HFFc6 (cell line): ENCODE measurements at regions not wholly inside any gene's neighbourhood (a gene's known extent, or its start where the extent isn't known, plus 50 kb on each side); places are given as distances from the start of the nearest gene placed in this dataset.

Experiments
- DNase-seq: peaks from one replicate; pipeline ENCODE4 v3.0.0-alpha.2; 2018
- H3K27ac Mint-ChIP-seq: 2 replicates; pipeline ENCODE4 v1.8.0; 2020; ENCODE audit warnings: mild to moderate bottlenecking, mixed read lengths
- H3K27me3 Mint-ChIP-seq: 2 replicates; pipeline ENCODE4 v1.8.0; 2021; ENCODE audit warnings: mild to moderate bottlenecking, moderate library complexity, mixed read lengths; ENCODE audit not compliant: insufficient read depth
- H3K36me3 Mint-ChIP-seq: 2 replicates; pipeline ENCODE4 v1.8.0; 2021; ENCODE audit warnings: low read depth, mixed read lengths
- H3K4me1 Mint-ChIP-seq: 2 replicates; pipeline ENCODE4 v1.8.0; 2020; ENCODE audit warnings: low read depth, mixed read lengths
- H3K4me3 Mint-ChIP-seq: 2 replicates; pipeline ENCODE4 v1.8.0; 2020; ENCODE audit warnings: mild to moderate bottlenecking, moderate library complexity, mixed read lengths
- H3K9me3 Mint-ChIP-seq: 2 replicates; pipeline ENCODE4 v1.8.0; 2020; ENCODE audit warnings: mild to moderate bottlenecking, mixed read lengths
- TF ChIP-seq, protein P1 (sequence below): fragments of 200-600 bp; sonication (generic); IDR thresholded peaks from 2 replicates; pipeline ENCODE4 v1.5.0; 2021; ENCODE audit warnings: antibody characterized with exemption, mild to moderate bottlenecking

DNA sequence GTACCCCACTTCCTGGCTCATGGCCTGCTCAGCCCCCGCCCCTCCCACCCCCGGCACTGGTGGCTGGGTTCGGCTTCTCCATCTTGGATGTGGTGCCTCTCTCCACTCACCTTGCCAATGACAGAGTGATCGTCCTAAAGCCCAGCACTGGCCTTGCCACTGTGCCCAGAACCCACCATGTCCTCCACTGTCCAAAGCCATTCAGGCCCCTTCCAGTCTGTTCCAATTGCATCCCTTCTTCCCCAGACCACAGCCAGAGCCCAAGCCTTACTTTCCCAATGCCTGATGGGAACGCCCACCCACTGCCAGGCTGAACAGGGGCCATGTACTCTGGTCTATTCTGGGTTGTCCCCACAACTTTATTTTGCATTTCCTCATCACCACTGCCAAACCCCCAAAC, 625.8 kb upstream of the B3GAT1 start:
- peaks cover 15% of the 10 kb centered on the region; the same call in 1 of the 2 replicates for H3K36me3 Mint-ChIP-seq
- DNase-seq: no peak
- TF ChIP-seq, protein P1, sequence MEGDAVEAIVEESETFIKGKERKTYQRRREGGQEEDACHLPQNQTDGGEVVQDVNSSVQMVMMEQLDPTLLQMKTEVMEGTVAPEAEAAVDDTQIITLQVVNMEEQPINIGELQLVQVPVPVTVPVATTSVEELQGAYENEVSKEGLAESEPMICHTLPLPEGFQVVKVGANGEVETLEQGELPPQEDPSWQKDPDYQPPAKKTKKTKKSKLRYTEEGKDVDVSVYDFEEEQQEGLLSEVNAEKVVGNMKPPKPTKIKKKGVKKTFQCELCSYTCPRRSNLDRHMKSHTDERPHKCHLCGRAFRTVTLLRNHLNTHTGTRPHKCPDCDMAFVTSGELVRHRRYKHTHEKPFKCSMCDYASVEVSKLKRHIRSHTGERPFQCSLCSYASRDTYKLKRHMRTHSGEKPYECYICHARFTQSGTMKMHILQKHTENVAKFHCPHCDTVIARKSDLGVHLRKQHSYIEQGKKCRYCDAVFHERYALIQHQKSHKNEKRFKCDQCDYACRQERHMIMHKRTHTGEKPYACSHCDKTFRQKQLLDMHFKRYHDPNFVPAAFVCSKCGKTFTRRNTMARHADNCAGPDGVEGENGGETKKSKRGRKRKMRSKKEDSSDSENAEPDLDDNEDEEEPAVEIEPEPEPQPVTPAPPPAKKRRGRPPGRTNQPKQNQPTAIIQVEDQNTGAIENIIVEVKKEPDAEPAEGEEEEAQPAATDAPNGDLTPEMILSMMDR: no peak
- H3K27me3 Mint-ChIP-seq: peaks cover 3% of the 10 kb centered on the region; the same call in 1 of the 2 replicates
- H3K27ac Mint-ChIP-seq: no peak overlapping the region
- peaks cover 31% of the 10 kb centered on the region for H3K9me3 Mint-ChIP-seq
- H3K4me3 Mint-ChIP-seq: no peak overlapping the region
- no peaks in the 10 kb centered on the region for H3K4me1 Mint-ChIP-seq

DNA sequence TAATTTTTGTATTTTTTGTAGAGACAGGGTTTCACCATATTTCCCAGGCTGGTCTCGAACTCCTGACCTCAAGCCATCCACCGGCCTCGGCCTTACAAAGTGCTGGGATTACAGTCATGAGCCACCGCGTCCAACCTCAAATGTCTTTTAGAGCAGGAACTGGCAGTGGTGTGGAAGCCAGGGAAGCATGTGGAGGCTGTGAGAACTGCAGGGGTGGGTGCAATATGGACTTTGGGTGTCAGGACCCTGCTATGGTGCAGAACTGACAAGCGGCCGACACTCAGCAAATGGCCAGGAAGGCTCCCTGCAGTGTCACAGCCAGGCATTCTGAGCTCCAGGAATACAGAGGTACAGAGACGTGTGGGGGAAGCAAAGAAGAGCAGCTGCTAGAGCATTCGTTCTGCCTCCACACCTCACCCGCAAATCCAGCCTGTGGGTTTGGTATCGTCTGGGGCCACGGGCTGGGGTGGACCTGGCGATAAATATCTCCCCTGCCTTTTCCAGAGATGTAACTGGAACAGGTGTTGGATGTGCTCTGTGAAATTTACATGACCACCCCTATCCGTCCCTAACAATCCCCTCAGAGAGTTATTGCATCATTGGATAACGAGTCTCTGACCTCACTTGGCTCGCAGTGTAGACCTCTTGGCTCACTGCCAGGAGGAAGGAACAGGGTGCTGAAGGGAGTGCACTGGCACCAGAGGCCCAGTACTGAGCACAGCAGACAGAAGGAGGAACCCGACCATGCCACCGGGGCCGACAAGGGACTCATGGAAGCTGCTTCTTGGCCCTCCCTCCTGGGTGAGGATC, 624.7 kb upstream of the B3GAT1 start:
- no peak overlapping the region for H3K4me3 Mint-ChIP-seq
- DNase-seq: no peak
- no peak overlapping the region for H3K27ac Mint-ChIP-seq
- H3K36me3 Mint-ChIP-seq: peaks cover 15% of the 10 kb centered on the region; the same call in 1 of the 2 replicates
- peaks cover 3% of the 10 kb centered on the region; the same call in 1 of the 2 replicates for H3K27me3 Mint-ChIP-seq
- no peaks in the 10 kb centered on the region for H3K4me1 Mint-ChIP-seq
- peaks cover 37% of the 10 kb centered on the region for H3K9me3 Mint-ChIP-seq
- TF ChIP-seq, protein P1: no peak

DNA sequence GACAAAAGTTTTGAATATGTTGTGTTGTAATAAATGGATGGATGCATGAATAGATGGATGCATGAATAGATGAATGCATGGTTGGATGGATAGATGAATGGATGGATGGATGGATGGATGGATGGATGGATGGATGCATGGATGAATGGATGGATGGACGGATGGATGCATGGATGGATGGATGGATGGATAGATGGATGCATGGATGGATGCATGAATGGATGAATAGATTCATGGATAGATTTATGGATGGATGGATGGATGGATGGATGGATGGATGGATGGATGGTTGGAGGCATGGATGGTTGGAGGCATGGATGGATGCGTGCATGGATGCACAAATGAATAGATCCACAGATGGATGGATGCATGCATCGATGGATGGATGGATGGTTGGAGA, 623.2 kb upstream of the B3GAT1 start:
- peaks cover 15% of the 10 kb centered on the region; the same call in 1 of the 2 replicates for H3K36me3 Mint-ChIP-seq
- H3K4me3 Mint-ChIP-seq: no peak overlapping the region
- no peaks in the 10 kb centered on the region for H3K4me1 Mint-ChIP-seq
- no peak overlapping the region for H3K27ac Mint-ChIP-seq
- H3K9me3 Mint-ChIP-seq: peaks cover 44% of the 10 kb centered on the region
- H3K27me3 Mint-ChIP-seq: peaks cover 3% of the 10 kb centered on the region; the same call in 1 of the 2 replicates
- no peak for DNase-seq
- TF ChIP-seq, protein P1: no peak

DNA sequence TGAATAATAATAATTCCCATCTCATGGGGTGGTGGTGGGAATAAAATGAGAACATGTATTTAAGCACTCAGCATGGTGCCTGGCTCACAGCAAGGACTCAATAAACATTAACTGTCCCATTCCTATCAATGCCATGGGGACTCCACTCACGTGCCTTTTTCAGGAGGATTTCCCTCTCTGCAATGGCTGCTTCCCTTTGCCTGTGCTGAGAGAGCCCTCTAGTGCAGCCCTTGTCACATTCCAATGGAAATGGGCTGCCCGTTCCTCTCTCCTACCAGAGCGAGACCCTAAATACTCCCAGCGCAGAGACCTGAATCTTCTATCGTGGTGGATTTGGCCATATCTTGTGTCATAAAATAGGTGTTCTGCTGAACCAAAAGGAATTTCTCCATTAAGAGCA, 621.5 kb upstream of the B3GAT1 start:
- TF ChIP-seq, protein P1: no peak
- Mint-ChIP-seq H3K4me1 (no peaks in the 10 kb centered on the region), H3K9me3 (peaks cover 41% of the 10 kb centered on the region), H3K4me3 (no peak overlapping the region), H3K27me3 (peaks cover 3% of the 10 kb centered on the region; the same call in 1 of the 2 replicates), H3K27ac (no peak overlapping the region), H3K36me3 (peaks cover 15% of the 10 kb centered on the region; the same call in 1 of the 2 replicates)
- DNase-seq: no peak

DNA sequence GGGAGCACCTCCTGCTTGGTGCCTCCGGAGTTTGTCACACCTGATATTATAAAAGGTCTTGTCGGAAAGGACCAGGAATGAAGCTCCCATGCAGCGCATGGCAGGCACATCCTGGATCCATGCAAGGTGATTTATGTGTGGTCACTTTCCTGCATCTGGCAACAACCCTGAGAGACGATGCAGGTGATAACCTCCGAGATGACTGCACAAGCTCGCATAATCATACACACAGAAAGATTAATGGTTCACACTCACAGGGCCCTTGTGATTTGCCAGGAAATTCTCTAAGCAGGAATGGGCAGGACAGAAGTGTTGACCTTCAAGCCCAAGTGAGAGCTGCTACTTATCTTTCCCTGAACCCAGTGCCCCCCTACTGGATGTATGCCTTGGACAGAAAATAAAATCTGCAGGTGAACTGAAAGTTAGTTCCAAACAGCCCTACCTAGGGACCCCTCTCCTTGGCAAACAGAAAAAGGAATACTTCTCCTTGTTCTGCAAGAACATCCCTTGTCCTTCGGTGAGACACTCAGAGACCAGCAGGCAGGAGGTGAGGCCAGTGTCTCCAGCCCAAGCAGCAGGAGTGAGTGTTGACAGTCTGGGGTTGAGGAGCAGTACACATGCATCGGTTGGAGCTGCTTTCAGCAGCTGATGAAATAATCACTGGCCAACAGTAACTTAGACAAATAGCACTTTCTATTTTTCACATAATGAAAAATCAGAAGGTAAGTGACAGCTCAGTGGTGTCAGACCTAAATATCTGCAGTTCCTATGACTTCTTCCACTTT, 619.4 kb upstream of the B3GAT1 start:
- TF ChIP-seq, protein P1: no peak

More for the DNA sequence above, 619.4 kb upstream of the B3GAT1 start:
- H3K4me3 Mint-ChIP-seq: no peak overlapping the region
- H3K36me3 Mint-ChIP-seq: peaks cover 8% of the 10 kb centered on the region; the same call in 1 of the 2 replicates
- peaks cover 38% of the 10 kb centered on the region for H3K9me3 Mint-ChIP-seq
- DNase-seq: no peak
- no peaks in the 10 kb centered on the region; the same call in 1 of the 2 replicates for H3K27me3 Mint-ChIP-seq
- no peak overlapping the region for H3K27ac Mint-ChIP-seq
- no peaks in the 10 kb centered on the region for H3K4me1 Mint-ChIP-seq
